ENCODE measurements at regions not wholly inside any gene's neighbourhood (a gene's known extent, or its start where the extent isn't known, plus 50 kb on each side); places are given as distances from the start of the nearest gene placed in this dataset.

GRCh38 chr12:4012977-4013968 is 140.1 kb upstream of the PARP11 start:
- no TSS peak for BruUV-seq (replicated peaks)
- Histone ChIP-seq H3K36me3 (ENCODE audit: insufficient read depth, low read length) (no peaks in the 10 kb centered on the region), H3K4me2 (ENCODE audit: low read length) (no peak overlapping the region), H3K27ac (ENCODE audit: low read depth, low read length, poor library complexity, severe bottlenecking) (no peak overlapping the region), H3K4me1 (ENCODE audit: insufficient read depth, low read length, poor library complexity, severe bottlenecking) (no peaks in the 10 kb centered on the region), H3K79me2 (ENCODE audit: insufficient read depth, low read depth, low read length) (no peaks in the 10 kb centered on the region), H3K4me3 (ENCODE audit: low read depth, low read length, poor library complexity, severe bottlenecking) (no peak overlapping the region), H3K9me3 (ENCODE audit: low read length) (no peaks in the 10 kb centered on the region), H4K20me1 (ENCODE audit: insufficient read depth, low read length) (no peaks in the 10 kb centered on the region), H2AFZ (ENCODE audit: low read length) (no peak overlapping the region), H3K9me2 (ENCODE audit: insufficient read depth, low read length) (no peaks in the 10 kb centered on the region)
- no peak for TF ChIP-seq CTCF (conservative IDR thresholded peaks at IDR 0.05; ENCODE audit: low read length)
- TF ChIP-seq EZH2phosphoT487 (IDR thresholded peaks at IDR 0.05; ENCODE audit: borderline replicate concordance, low read depth, low read length) = no peak
- DNase-seq (ENCODE audit: low spot score) = no peak
- ChIA-PET CTCF (ENCODE audit: unreplicated experiment) (no interaction called here), POLR2A (no interaction called here)
- intact Hi-C loops (cut with micrococcal nuclease; ENCODE audit: unreplicated experiment) = no loop called here

- H3K36me3 ChIP-seq (ENCODE audit: insufficient read depth, low read length) = no peaks in the 10 kb centered on the region
- no peak overlapping the region for H2AFZ ChIP-seq (ENCODE audit: low read length)
- ChIA-PET POLR2A (no interaction called here), CTCF (ENCODE audit: unreplicated experiment) (no interaction called here)
- no peaks in the 10 kb centered on the region for H3K9me2 ChIP-seq (ENCODE audit: insufficient read depth, low read length)
- H3K4me3 ChIP-seq (ENCODE audit: low read depth, low read length, poor library complexity, severe bottlenecking) = no peak overlapping the region
- intact Hi-C loops (cut with micrococcal nuclease; ENCODE audit: unreplicated experiment) = no loop called here
- no peak overlapping the region for H3K27ac ChIP-seq (ENCODE audit: low read depth, low read length, poor library complexity, severe bottlenecking)
- H3K9me3 ChIP-seq (ENCODE audit: low read length) = no peaks in the 10 kb centered on the region
- no peaks in the 10 kb centered on the region for H4K20me1 ChIP-seq (ENCODE audit: insufficient read depth, low read length)
- no peaks in the 10 kb centered on the region for H3K4me1 ChIP-seq (ENCODE audit: insufficient read depth, low read length, poor library complexity, severe bottlenecking)
- no peaks in the 10 kb centered on the region for H3K79me2 ChIP-seq (ENCODE audit: insufficient read depth, low read depth, low read length)
- BruUV-seq (replicated peaks) = no TSS peak
- no peak for DNase-seq (ENCODE audit: low spot score)
- TF ChIP-seq CTCF (conservative IDR thresholded peaks at IDR 0.05; ENCODE audit: low read length) (no peak), EZH2phosphoT487 (IDR thresholded peaks at IDR 0.05; ENCODE audit: borderline replicate concordance, low read depth, low read length) (no peak)
- no peak overlapping the region for H3K4me2 ChIP-seq (ENCODE audit: low read length)
Observed at GRCh38 chr12:4012073-4012472, 138.9 kb upstream of the PARP11 start.

GRCh38 chr12:4011597-4011996 is 138.4 kb upstream of the PARP11 start:
- ChIA-PET POLR2A (no interaction called here), CTCF (ENCODE audit: unreplicated experiment) (no interaction called here)
- no peaks in the 10 kb centered on the region for H4K20me1 ChIP-seq (ENCODE audit: insufficient read depth, low read length)
- H3K79me2 ChIP-seq (ENCODE audit: insufficient read depth, low read depth, low read length) = no peaks in the 10 kb centered on the region
- no peaks in the 10 kb centered on the region for H3K9me2 ChIP-seq (ENCODE audit: insufficient read depth, low read length)
- H3K4me3 ChIP-seq (ENCODE audit: low read depth, low read length, poor library complexity, severe bottlenecking) = no peak overlapping the region
- no TSS peak for BruUV-seq (replicated peaks)
- intact Hi-C loops (cut with micrococcal nuclease; ENCODE audit: unreplicated experiment) = no loop called here
- DNase-seq (ENCODE audit: low spot score) = no peak
- no peaks in the 10 kb centered on the region for H3K4me1 ChIP-seq (ENCODE audit: insufficient read depth, low read length, poor library complexity, severe bottlenecking)
- H3K4me2 ChIP-seq (ENCODE audit: low read length) = no peak overlapping the region
- H3K9me3 ChIP-seq (ENCODE audit: low read length) = no peaks in the 10 kb centered on the region
- TF ChIP-seq CTCF (conservative IDR thresholded peaks at IDR 0.05; ENCODE audit: low read length) (no peak), EZH2phosphoT487 (IDR thresholded peaks at IDR 0.05; ENCODE audit: borderline replicate concordance, low read depth, low read length) (no peak)
- H3K27ac ChIP-seq (ENCODE audit: low read depth, low read length, poor library complexity, severe bottlenecking) = no peak overlapping the region
- H2AFZ ChIP-seq (ENCODE audit: low read length) = no peak overlapping the region
- H3K36me3 ChIP-seq (ENCODE audit: insufficient read depth, low read length) = no peaks in the 10 kb centered on the region
